ENCODE measurements at regions not wholly inside any gene's neighbourhood (a gene's known extent, or its start where the extent isn't known, plus 50 kb on each side); places are given as distances from the start of the nearest gene placed in this dataset.

DNA sequence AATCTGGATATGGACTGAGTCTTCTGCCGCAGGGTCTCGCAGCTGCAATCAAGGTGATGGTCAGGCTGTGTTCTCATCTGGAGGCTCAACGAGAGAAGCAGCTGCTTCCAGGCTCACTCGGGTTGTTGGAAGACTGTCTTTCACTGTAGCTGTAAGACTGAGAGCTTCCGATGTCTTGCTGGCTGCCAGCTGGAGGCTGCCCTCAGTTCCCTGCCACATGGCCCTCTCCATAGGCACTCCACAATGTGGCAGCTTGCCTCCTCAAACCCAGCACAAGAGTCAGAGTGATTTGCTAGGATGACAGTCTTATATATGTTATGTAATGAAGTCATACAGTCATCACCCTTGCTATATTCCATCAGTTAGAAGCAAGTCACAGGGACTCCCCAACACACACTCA, 290.5 kb upstream of the CDYL start:
- TF ChIP-seq EZH2 (IDR thresholded peaks at IDR 0.05) (no peak), POLR2AphosphoS5 (IDR thresholded peaks at IDR 0.05; ENCODE audit: borderline replicate concordance, low read depth, low read length) (no peak)

Measured in SK-N-MC (cell line).